ENCODE measurements at regions not wholly inside any gene's neighbourhood (a gene's known extent, or its start where the extent isn't known, plus 50 kb on each side); places are given as distances from the start of the nearest gene placed in this dataset.

GRCh38 chr4:30957706-30958105 is 237.5 kb downstream of the PCDH7 start:
- TF ChIP-seq, protein P1, sequence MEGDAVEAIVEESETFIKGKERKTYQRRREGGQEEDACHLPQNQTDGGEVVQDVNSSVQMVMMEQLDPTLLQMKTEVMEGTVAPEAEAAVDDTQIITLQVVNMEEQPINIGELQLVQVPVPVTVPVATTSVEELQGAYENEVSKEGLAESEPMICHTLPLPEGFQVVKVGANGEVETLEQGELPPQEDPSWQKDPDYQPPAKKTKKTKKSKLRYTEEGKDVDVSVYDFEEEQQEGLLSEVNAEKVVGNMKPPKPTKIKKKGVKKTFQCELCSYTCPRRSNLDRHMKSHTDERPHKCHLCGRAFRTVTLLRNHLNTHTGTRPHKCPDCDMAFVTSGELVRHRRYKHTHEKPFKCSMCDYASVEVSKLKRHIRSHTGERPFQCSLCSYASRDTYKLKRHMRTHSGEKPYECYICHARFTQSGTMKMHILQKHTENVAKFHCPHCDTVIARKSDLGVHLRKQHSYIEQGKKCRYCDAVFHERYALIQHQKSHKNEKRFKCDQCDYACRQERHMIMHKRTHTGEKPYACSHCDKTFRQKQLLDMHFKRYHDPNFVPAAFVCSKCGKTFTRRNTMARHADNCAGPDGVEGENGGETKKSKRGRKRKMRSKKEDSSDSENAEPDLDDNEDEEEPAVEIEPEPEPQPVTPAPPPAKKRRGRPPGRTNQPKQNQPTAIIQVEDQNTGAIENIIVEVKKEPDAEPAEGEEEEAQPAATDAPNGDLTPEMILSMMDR (IDR thresholded peaks at IDR 0.05; ENCODE audit: borderline replicate concordance, insufficient read depth, low read depth, low read length) = no peak
- no peak overlapping the region for H3K4me3 ChIP-seq (ENCODE audit: low read depth, low read length)

DNA sequence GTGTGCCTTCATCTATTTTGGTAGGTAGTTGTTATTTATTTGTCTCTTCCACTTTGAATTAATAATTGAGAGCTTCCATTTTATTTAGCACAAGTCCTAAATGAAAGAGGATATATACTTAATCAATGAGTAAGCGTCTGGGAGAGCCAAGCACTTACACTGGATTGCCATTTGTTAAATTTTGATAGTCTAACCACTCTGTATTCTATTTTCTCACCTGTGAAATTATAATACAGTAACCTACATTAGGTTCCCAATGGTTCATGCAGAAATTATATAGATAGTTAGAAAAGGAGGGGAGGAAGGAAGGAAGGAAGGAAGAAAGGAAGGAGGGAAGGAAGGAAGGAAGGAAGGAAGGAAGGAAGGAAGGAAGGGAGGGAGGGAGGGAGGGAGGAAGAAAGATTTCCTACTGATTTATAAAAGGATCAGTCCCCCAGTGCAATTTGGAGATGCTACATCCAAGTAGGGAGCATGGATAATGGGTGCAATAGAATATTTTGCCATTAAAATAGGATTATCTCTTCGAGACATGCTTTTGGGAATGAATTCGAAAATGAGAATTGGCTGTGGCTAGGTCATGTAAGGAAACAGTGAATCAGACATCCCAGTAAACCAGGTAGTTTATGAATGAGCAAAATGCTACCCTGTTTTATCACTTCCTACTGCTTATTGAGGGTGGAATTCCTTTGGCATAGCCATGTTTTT is 239.8 kb downstream of the PCDH7 start:
- TF ChIP-seq, protein P1 (IDR thresholded peaks at IDR 0.05; ENCODE audit: borderline replicate concordance, insufficient read depth, low read depth, low read length) = no peak
- no peak overlapping the region for H3K4me3 ChIP-seq (ENCODE audit: low read depth, low read length)

- TF ChIP-seq, protein P1 (IDR thresholded peaks at IDR 0.05; ENCODE audit: borderline replicate concordance, insufficient read depth, low read depth, low read length) = no peak
- H3K4me3 ChIP-seq (ENCODE audit: low read depth, low read length) = no peak overlapping the region
These were observed 242.8 kb downstream of the PCDH7 start for GRCh38 chr4:30962939-30963338.

DNA sequence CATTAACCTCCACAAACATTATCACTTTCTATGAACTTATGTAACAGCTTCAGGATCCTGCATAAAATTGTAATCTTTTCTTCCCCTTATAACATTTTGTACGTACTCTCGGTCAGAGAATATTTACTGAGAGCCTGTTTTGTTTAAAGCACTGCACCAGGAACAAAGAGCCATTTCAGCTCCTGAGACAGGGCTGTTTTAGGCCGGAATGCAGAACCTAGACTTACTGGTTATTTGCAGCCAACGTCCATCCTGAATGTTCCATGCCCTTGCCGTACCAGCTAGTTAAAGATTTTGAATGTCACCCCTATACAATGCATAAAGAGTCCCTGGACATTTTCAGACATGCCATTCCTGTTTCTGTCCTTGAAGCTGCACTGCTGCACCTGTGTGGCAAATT is 248.8 kb downstream of the PCDH7 start:
- H3K4me3 ChIP-seq (ENCODE audit: low read depth, low read length) = no peak overlapping the region
- TF ChIP-seq, protein P1 (IDR thresholded peaks at IDR 0.05; ENCODE audit: borderline replicate concordance, insufficient read depth, low read depth, low read length) = no peak

DNA sequence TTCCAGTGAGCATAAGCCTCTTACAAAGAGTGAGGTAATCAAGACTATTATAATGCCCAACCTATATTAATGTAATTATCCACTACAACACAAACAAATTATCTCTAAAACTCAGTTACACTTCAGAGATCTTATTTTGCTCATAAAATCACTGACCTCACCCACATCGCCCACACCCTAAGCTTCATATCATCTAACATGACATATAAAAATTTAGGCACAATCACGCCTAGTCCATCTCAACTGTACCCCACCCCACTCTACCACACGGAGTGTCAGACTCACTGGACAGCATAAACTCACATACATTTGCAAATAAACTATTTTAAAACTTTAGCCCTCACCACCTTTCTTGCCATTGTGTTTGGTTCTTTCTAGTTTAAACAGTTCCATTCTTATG is 252.4 kb downstream of the PCDH7 start:
- H3K4me3 ChIP-seq (ENCODE audit: low read depth, low read length) = no peak overlapping the region
- TF ChIP-seq, protein P1 (IDR thresholded peaks at IDR 0.05; ENCODE audit: borderline replicate concordance, insufficient read depth, low read depth, low read length) = no peak

DNA sequence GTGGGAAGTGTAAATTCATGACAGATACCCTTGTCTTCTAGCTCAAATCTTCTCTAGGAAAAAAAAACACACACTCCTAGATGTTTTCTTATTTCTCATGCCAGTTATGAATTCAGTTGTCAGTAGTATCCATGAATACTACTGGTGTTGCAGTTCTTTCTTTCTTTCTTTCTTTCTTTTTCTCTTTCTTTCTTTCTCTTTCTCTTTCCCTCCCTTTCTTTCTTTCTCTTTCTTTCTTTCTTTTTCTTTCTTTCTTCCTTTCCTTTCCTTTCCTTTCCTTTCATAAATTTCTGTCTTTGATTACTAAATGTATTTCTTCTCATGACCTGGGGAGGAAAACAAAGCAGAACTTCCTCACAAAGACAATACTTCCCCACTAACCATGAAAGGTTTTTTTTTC is 253.8 kb downstream of the PCDH7 start:
- TF ChIP-seq, protein P1 (IDR thresholded peaks at IDR 0.05; ENCODE audit: borderline replicate concordance, insufficient read depth, low read depth, low read length) = no peak
- H3K4me3 ChIP-seq (ENCODE audit: low read depth, low read length) = no peak overlapping the region

DNA sequence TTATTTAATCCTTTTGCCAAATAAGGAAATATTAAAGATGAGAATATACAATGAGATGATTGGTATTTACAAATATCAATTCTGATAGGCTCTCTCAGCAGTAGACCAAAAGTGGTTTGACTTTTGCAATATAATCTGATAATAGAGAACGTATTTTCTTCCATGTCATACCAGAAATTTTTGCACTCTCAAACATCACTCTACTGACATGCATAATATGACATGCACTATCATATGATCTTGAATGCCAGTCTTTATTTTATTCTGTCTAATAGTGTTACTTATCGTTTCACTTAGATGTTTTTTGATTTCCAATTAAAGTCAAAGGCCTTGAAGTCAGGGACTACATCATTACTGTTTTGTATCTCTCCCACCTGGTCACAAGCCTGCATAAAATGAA is 259.2 kb downstream of the PCDH7 start:
- TF ChIP-seq, protein P1 (IDR thresholded peaks at IDR 0.05; ENCODE audit: borderline replicate concordance, insufficient read depth, low read depth, low read length) = no peak
- H3K4me3 ChIP-seq (ENCODE audit: low read depth, low read length) = no peak overlapping the region

Data from GM12875 (cell line).